IMR-90 (cell line): ENCODE measurements at regions not wholly inside any gene's neighbourhood (a gene's known extent, or its start where the extent isn't known, plus 50 kb on each side); places are given as distances from the start of the nearest gene placed in this dataset.

Experiments
- CEBPB ChIP-seq: IDR thresholded peaks from 2 replicates; pipeline ENCODE4 v1.6.1; 2012; ENCODE audit warnings: low read depth, low read length, improper control_type of control experiment
- CHD1 ChIP-seq: IDR thresholded peaks from 2 replicates; pipeline ENCODE4 v1.6.1; 2012; ENCODE audit warnings: low read depth, low read length, improper control_type of control experiment
- CTCF ChIP-seq: conservative IDR thresholded peaks from 2 replicates; pipeline ENCODE4 v1.5.1; 2012; ENCODE audit warnings: mild to moderate bottlenecking, low read depth, low read length, improper control_type of control experiment
- FOS ChIP-seq: fragments of 150-350 bp; IDR thresholded peaks from 2 replicates; pipeline ENCODE4 v1.6.1; 2016; ENCODE audit warnings: low read depth, low read length
- MAFK ChIP-seq: IDR thresholded peaks from 2 replicates; pipeline ENCODE4 v1.6.1; 2012; ENCODE audit warnings: low read depth, low read length, improper control_type of control experiment
- MXI1 ChIP-seq: IDR thresholded peaks from 2 replicates; pipeline ENCODE4 v1.6.1; 2012; ENCODE audit warnings: low read depth, mild to moderate bottlenecking, low read length, moderate library complexity, borderline replicate concordance
- POLR2A ChIP-seq: IDR thresholded peaks from 2 replicates; pipeline ENCODE4 v1.6.1; 2012; ENCODE audit warnings: mild to moderate bottlenecking, low read depth, low read length
- RCOR1 ChIP-seq: IDR thresholded peaks from 2 replicates; pipeline ENCODE4 v1.6.1; 2012; ENCODE audit warnings: mild to moderate bottlenecking, low read length, improper control_type of control experiment; ENCODE audit not compliant: insufficient replicate concordance
- RFX5 ChIP-seq: IDR thresholded peaks from 2 replicates; pipeline ENCODE4 v1.8.0; 2012; ENCODE audit warnings: low read depth, mild to moderate bottlenecking, low read length, moderate library complexity
- SMC3 ChIP-seq: fragments of 150-350 bp; IDR thresholded peaks from 2 replicates; pipeline ENCODE4 v1.6.1; 2016; ENCODE audit warnings: low read depth, mild to moderate bottlenecking, antibody characterized with exemption, low read length, moderate library complexity

GRCh38 chr10:69693886-69694285 is 63.8 kb downstream of the FAM241B start:
- no peak for TF ChIP-seq CTCF
- no peak for TF ChIP-seq MAFK
- no peak for TF ChIP-seq MXI1
- no peak for TF ChIP-seq POLR2A
- no peak for TF ChIP-seq SMC3
- no peak for TF ChIP-seq RFX5
- TF ChIP-seq RCOR1, result no peak
- no peak for TF ChIP-seq FOS
- TF ChIP-seq CHD1, result no peak
- no peak for TF ChIP-seq CEBPB
